Muscle layer of duodenum (tissue), 2 donors: ENCODE measurements at regions not wholly inside any gene's neighbourhood (a gene's known extent, or its start where the extent isn't known, plus 50 kb on each side); places are given as distances from the start of the nearest gene placed in this dataset.

Source experiments
- H3K27ac ChIP-seq: one replicate; pipeline ENCODE4 v1.7.0; 2013; ENCODE audit warnings: mild to moderate bottlenecking, low read length
- H3K27me3 ChIP-seq: one replicate; pipeline ENCODE4 v1.7.0; 2013; ENCODE audit warnings: low read depth, mild to moderate bottlenecking, control low read depth, low read length
- H3K36me3 ChIP-seq, 2 donors: one replicate each; pipeline ENCODE4 v1.7.0; 2013; ENCODE audit warnings: low read length in 2 of 2, control low read depth in 1 of 2, mild to moderate bottlenecking in 1 of 2; ENCODE audit not compliant: insufficient read depth in 2 of 2, control insufficient read depth in 1 of 2
- H3K4me1 ChIP-seq, 2 donors: one replicate each; pipeline ENCODE4 v1.7.0; 2013; ENCODE audit warnings: low read length in 2 of 2, mild to moderate bottlenecking in 2 of 2, control low read depth in 1 of 2, moderate library complexity in 1 of 2; ENCODE audit not compliant: insufficient read depth in 2 of 2, control insufficient read depth in 1 of 2
- H3K4me3 ChIP-seq, 2 donors: one replicate each; pipeline ENCODE4 v1.7.0; 2013; ENCODE audit warnings: low read length in 2 of 2, low read depth in 1 of 2, mild to moderate bottlenecking in 1 of 2
- H3K9me3 ChIP-seq, 2 donors: one replicate each; pipeline ENCODE4 v1.7.0; 2013; ENCODE audit warnings: low read length in 2 of 2, control low read depth in 1 of 2, mild to moderate bottlenecking in 1 of 2; ENCODE audit not compliant: control insufficient read depth in 1 of 2
- donor health status: healthy.

DNA sequence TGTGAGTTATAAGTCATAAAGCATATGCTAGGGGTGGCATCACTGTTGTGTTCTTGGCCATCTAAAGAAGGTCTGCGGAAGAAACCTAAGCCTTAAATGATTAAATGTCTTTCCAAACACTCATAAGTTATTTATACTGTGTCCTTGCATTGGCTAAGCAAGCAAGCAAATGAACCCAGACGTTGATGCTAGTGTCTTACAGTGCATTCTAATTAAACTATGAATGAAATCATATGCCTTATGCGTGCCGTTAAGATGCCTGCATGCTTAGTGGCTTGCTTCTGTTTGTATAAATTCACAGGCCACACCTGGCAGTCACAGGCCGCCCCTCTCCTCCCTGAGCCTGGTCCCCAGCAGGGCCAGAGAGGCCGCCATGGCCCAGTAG lies 49.9 kb downstream of the RIN2 start:
- Histone ChIP-seq H3K4me1 (peaks cover 7 to 10% of the 10 kb centered on the region in 2 donors), H3K9me3 (no peaks in the 10 kb centered on the region), H3K4me3 (no peak overlapping the region), H3K27me3 (no peaks in the 10 kb centered on the region), H3K36me3 (no peaks in the 10 kb centered on the region), H3K27ac (no peak overlapping the region)

DNA sequence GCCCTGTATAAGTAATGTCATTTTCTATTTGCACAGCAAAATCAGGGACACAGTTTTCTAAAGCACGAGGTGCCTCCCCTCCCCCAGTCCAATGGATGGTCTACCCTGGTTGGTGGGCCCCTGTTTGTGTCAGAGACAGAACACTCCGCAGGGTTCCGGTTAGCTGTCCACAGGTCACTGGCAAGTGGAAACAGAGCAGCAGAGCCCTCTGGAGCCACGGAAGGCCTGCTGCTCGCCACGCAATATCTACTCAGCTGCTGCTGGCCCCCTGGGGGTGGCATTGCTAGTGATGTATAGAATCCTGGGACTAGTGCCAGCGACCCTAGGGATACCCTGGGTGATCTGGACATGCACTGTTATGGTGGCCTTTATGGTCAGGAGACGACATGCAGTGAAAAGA lies 50.4 kb downstream of the RIN2 start:
- H3K27ac ChIP-seq, result no peak overlapping the region
- H3K36me3 ChIP-seq, result no peaks in the 10 kb centered on the region
- H3K4me3 ChIP-seq, result no peak overlapping the region
- H3K9me3 ChIP-seq, result no peaks in the 10 kb centered on the region
- H3K27me3 ChIP-seq, result no peaks in the 10 kb centered on the region
- H3K4me1 ChIP-seq, result peaks cover 7 to 13% of the 10 kb centered on the region in 2 donors

- H3K9me3 ChIP-seq, result no peaks in the 10 kb centered on the region
- H3K36me3 ChIP-seq, result no peaks in the 10 kb centered on the region
- no peak overlapping the region for H3K27ac ChIP-seq
- H3K4me3 ChIP-seq, result no peak overlapping the region
- H3K27me3 ChIP-seq, result no peaks in the 10 kb centered on the region
- peaks cover 7 to 19% of the 10 kb centered on the region in 2 donors for H3K4me1 ChIP-seq
Measured at GRCh38 chr20:19809505-19809904, 51.4 kb downstream of the RIN2 start.

- Histone ChIP-seq H3K36me3 (no peaks in the 10 kb centered on the region), H3K9me3 (no peaks in the 10 kb centered on the region), H3K4me3 (no peak overlapping the region), H3K4me1 (peaks cover 7 to 26% of the 10 kb centered on the region in 2 donors), H3K27me3 (no peaks in the 10 kb centered on the region), H3K27ac (no peak overlapping the region)
Measured at GRCh38 chr20:19811231-19811630, 53.2 kb downstream of the RIN2 start.

- Histone ChIP-seq H3K9me3 (no peaks in the 10 kb centered on the region), H3K36me3 (no peaks in the 10 kb centered on the region), H3K27ac (no peak overlapping the region), H3K4me3 (no peak overlapping the region), H3K4me1 (peaks cover under 1 to 18% of the 10 kb centered on the region in 2 donors), H3K27me3 (no peaks in the 10 kb centered on the region)
Measured at GRCh38 chr20:19812056-19812455, 54.0 kb downstream of the RIN2 start.

DNA sequence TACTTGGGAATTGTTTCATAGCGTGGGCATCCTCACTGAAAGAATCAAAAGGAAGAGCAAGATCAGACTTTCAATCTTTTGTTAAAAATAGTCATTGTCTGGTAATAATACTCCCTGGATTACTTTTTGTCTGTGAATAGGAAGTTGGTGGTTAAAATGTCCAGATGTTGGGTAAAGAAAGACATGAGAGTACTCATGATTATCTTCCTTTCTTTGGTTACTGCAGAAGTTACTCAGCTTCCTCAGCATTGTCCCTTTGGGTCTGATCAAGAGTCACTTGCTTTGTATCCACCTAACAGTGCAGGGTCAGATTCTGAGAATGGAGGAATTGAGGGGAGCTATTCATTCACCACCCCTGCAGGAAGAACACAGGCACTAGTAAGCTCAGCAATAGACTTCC lies 54.6 kb downstream of the RIN2 start:
- H3K4me1 ChIP-seq, result peaks cover 0 to 17% of the 10 kb centered on the region in 2 donors

GRCh38 chr20:19813846-19814640 lies 56.0 kb downstream of the RIN2 start:
- Histone ChIP-seq H3K27me3 (no peaks in the 10 kb centered on the region), H3K4me1 (peaks cover 0 to 17% of the 10 kb centered on the region in 2 donors), H3K27ac (no peak overlapping the region), H3K9me3 (peaks cover 0 to 2% of the 10 kb centered on the region in 2 donors), H3K4me3 (no peak overlapping the region), H3K36me3 (peaks cover 0 to 5% of the 10 kb centered on the region in 2 donors)

More for the DNA sequence above, 54.6 kb downstream of the RIN2 start:
- no peaks in the 10 kb centered on the region for H3K36me3 ChIP-seq
- H3K4me3 ChIP-seq, result no peak overlapping the region
- H3K9me3 ChIP-seq, result no peaks in the 10 kb centered on the region
- no peak overlapping the region for H3K27ac ChIP-seq
- no peaks in the 10 kb centered on the region for H3K27me3 ChIP-seq

GRCh38 chr20:19815553-19815991 lies 57.5 kb downstream of the RIN2 start:
- Histone ChIP-seq H3K27me3 (no peaks in the 10 kb centered on the region), H3K4me1 (peaks cover 0 to 17% of the 10 kb centered on the region in 2 donors), H3K36me3 (peaks cover 0 to 7% of the 10 kb centered on the region in 2 donors), H3K9me3 (peaks cover 0 to 5% of the 10 kb centered on the region in 2 donors), H3K4me3 (no peak overlapping the region), H3K27ac (no peak overlapping the region)

DNA sequence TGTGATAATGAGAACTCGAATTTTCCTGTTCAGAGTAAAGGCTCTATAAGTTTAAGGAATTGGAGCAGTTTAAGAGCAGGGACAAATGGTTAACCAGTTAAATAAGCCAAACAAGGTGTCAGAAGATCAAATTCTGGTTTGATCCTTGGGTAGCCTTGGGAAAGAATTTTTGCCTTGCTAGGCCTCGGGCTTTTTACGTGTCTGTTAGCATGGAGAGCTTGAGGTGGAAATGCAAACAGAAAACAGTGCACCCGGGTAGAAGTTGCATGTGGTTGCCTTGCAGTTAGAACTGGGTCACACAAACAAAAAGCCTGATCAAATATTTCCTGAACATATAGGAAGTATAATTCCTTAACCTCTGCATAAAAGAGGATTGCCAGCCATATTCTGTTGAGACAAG lies 58.3 kb downstream of the RIN2 start:
- Histone ChIP-seq H3K4me1 (peaks cover 0 to 17% of the 10 kb centered on the region in 2 donors), H3K9me3 (peaks cover 0 to 5% of the 10 kb centered on the region in 2 donors), H3K27me3 (no peaks in the 10 kb centered on the region), H3K36me3 (peaks cover 0 to 7% of the 10 kb centered on the region in 2 donors), H3K27ac (no peak overlapping the region), H3K4me3 (no peak overlapping the region)

GRCh38 chr20:19817017-19817416 lies 59.0 kb downstream of the RIN2 start:
- no peak overlapping the region for H3K27ac ChIP-seq
- H3K36me3 ChIP-seq, result peaks cover 0 to 7% of the 10 kb centered on the region in 2 donors
- H3K4me1 ChIP-seq, result peaks cover 0 to 17% of the 10 kb centered on the region in 2 donors

DNA sequence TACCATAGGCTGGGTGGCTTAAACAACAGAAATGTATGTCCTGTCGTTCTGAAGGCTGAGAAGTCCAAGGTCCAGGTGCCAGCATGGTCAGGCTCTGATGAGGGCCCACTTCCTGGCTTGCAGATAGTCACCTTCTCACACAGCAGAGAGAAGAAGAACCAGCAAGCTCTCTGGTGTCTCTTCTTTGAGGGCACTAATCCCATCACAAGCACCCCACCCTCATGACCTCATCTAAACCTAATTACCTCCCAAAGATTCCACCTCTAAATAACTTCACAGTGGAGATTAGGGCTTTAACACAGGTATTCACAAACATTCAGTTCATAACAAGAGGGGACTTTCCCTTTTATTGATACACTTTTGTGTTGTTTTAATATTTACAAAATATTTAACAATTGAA lies 61.1 kb downstream of the RIN2 start:
- Histone ChIP-seq H3K4me1 (peaks cover 0 to 11% of the 10 kb centered on the region in 2 donors), H3K4me3 (no peak overlapping the region), H3K27ac (no peak overlapping the region), H3K9me3 (peaks cover 0 to 5% of the 10 kb centered on the region in 2 donors), H3K27me3 (no peaks in the 10 kb centered on the region), H3K36me3 (peaks cover 0 to 7% of the 10 kb centered on the region in 2 donors)

More at GRCh38 chr20:19817017-19817416, 59.0 kb downstream of the RIN2 start:
- H3K9me3 ChIP-seq, result peaks cover 0 to 5% of the 10 kb centered on the region in 2 donors
- H3K4me3 ChIP-seq, result no peak overlapping the region
- no peaks in the 10 kb centered on the region for H3K27me3 ChIP-seq
